GM06990 (cell line): ENCODE measurements at regions not wholly inside any gene's neighbourhood (a gene's known extent, or its start where the extent isn't known, plus 50 kb on each side); places are given as distances from the start of the nearest gene placed in this dataset.

ENCODE experiments used
- DNase-seq: peaks from one replicate; pipeline ENCODE4 v3.0.0-alpha.2; 2011; ENCODE audit not compliant: insufficient read length; ENCODE audit errors: extremely low read depth
- H3K27me3 ChIP-seq: replicated peaks from 2 replicates; pipeline ENCODE4 v1.6.0; 2011; ENCODE audit warnings: low read length; ENCODE audit not compliant: control insufficient read depth, insufficient read depth
- H3K36me3 ChIP-seq: 2 replicates; pipeline ENCODE4 v1.5.1; 2011; ENCODE audit warnings: low read length; ENCODE audit not compliant: control insufficient read depth, insufficient read depth
- H3K4me3 ChIP-seq: replicated peaks from 2 replicates; pipeline ENCODE4 v1.5.1; 2011; ENCODE audit warnings: low read depth, mild to moderate bottlenecking, control low read depth, low read length
- TF ChIP-seq, protein P1 (sequence below): IDR thresholded peaks from 2 replicates; pipeline ENCODE4 v1.5.1; 2011; ENCODE audit warnings: low read length, control low read depth, mild to moderate bottlenecking, inconsistent platforms; ENCODE audit not compliant: insufficient read depth, poor library complexity, severe bottlenecking

DNA sequence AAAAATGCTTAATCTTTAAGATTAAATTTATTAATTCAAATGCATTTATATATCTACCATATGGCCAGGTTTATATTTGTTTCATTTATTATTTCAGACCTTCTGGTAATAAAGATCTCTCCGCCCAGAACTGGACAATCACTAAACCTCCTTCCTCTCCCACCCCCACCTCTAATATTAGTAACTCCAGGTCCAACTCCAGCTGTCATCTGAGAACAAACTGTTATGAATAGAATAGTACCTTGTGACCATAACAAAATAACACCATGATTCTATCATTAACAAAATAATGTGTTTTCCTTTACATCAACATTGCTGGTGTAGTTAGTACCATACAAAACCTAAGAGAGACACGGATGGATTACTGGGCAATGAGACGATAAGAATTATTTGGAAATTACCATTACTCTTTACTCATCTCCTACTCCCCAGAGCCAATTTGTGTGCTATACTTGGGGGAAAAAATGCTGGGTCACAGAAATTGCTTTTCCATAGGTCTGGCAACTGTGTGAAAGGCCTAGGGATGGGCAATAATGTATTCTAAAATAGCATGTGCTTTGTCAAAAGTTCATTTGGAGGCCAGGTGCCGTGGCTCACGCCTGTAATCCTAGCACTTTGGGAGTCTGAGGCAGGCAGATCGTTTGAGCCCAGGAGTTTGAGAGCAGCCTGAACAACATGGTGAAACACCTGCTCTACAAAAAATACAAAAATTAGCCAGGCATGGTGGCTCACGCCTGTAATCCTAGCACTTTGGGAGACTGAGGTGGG, 186.1 kb downstream of the ENC1 start:
- no peak overlapping the region for H3K4me3 ChIP-seq
- DNase-seq = no peak
- H3K36me3 ChIP-seq = no peaks in the 10 kb centered on the region
- TF ChIP-seq, protein P1, sequence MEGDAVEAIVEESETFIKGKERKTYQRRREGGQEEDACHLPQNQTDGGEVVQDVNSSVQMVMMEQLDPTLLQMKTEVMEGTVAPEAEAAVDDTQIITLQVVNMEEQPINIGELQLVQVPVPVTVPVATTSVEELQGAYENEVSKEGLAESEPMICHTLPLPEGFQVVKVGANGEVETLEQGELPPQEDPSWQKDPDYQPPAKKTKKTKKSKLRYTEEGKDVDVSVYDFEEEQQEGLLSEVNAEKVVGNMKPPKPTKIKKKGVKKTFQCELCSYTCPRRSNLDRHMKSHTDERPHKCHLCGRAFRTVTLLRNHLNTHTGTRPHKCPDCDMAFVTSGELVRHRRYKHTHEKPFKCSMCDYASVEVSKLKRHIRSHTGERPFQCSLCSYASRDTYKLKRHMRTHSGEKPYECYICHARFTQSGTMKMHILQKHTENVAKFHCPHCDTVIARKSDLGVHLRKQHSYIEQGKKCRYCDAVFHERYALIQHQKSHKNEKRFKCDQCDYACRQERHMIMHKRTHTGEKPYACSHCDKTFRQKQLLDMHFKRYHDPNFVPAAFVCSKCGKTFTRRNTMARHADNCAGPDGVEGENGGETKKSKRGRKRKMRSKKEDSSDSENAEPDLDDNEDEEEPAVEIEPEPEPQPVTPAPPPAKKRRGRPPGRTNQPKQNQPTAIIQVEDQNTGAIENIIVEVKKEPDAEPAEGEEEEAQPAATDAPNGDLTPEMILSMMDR = no peak
- no peaks in the 10 kb centered on the region for H3K27me3 ChIP-seq

DNA sequence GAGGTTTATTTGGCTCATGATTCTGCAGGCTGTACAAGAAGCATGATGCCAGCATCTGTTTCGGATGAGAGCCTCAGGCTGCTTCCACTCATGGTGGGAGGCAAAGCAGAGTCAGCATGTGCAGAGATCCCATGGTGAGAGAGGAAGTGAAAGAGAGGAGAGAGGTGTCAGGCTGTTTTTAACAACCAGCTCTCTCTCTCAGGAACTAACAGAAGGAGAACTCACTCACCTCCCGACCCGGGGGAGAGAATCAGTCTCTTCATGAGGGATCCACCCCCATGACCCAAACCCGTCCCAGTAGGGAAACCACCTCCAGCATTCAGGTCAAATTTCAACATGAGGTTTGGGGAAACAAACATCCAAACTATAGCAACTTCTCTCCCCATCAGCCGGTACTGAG, 187.7 kb downstream of the ENC1 start:
- no peak for DNase-seq
- H3K4me3 ChIP-seq = no peak overlapping the region
- no peaks in the 10 kb centered on the region for H3K36me3 ChIP-seq
- TF ChIP-seq, protein P1 = no peak
- H3K27me3 ChIP-seq = no peaks in the 10 kb centered on the region

DNA sequence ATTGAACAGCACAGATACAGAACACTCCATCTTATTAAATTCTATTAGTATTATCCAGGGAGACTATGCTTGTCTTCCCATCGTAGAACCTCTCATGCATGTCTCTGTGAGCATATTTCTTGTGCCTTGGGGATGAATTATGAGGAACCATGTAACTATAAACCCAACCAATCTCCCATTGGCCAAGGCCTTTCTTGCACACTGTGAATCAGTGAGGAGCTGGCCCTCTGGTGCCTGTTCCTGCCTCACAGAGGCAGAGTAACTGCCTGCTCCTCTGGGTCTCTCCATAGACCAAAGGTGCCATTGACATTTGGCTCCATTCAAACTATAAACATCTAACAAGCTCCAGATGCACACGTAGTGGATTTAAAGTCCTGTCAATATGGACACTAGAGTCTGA, 190.4 kb downstream of the ENC1 start:
- H3K27me3 ChIP-seq = no peaks in the 10 kb centered on the region
- TF ChIP-seq, protein P1 = no peak
- no peaks in the 10 kb centered on the region for H3K36me3 ChIP-seq
- H3K4me3 ChIP-seq = no peak overlapping the region
- DNase-seq = no peak

DNA sequence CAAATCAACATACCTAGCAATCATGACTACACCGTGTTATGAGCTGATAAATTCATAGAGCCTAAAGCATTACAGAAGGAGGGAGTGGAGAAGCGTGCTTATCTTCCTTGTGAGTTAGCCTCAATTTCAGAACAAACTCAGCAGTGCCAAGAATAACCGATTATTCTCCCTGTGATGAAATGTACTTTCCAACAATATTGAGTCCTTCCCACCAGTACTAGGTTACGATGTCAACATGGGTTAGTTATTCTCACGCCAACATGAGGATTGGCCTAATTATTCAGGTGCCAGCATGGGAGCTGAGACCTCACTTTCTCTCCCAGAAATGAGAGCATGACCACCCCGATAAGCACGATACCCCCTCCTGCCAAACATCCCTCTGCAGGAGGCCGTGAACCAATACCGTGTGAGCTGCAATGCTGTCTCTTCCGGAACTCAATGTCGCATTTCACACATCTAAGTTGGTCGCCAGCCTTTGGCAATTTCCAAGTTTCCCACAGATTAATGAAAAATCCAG, 193.7 kb downstream of the ENC1 start:
- DNase-seq = no peak
- H3K4me3 ChIP-seq = no peak overlapping the region
- H3K36me3 ChIP-seq = no peaks in the 10 kb centered on the region
- no peaks in the 10 kb centered on the region for H3K27me3 ChIP-seq
- TF ChIP-seq, protein P1 = no peak

DNA sequence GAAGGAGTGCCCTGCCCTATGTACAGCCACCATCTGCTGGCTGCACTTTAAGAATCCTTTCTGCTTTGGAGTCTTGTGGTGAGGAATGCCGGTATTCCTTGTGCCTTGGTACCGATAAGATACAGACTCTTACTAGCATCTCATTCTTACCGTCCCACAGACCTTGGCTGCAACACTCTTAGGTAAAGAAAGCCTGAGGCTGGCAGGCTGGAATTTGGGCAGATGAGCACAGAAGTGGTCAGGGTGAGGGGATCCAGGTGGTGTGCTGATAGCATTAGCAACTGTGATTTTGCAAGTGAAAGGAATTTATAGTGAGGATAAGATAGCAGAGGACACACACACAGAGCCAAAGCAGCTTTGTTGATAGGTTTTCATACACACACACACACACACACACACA, 198.1 kb downstream of the ENC1 start:
- H3K27me3 ChIP-seq = no peaks in the 10 kb centered on the region
- H3K36me3 ChIP-seq = no peaks in the 10 kb centered on the region
- no peak for DNase-seq
- TF ChIP-seq, protein P1 = no peak
- no peak overlapping the region for H3K4me3 ChIP-seq
